NCI-H2227 (cell line): ENCODE measurements at regions not wholly inside any gene's neighbourhood (a gene's known extent, or its start where the extent isn't known, plus 50 kb on each side); places are given as distances from the start of the nearest gene placed in this dataset.
A peak's percentile ranks its signal among the peaks of the same experiment; 100 is the strongest.
"Not testable (repeated sequence)": the region's sequence is repeated elsewhere in the genome, so short reads cannot be mapped to it uniquely, and the experiment has no call there.

Source experiments
- DNase-seq: peaks from one replicate; lab custom pipeline; 2025; ENCODE audit not compliant: unreplicated experiment; lab: John Stamatoyannopoulos, UW

DNA sequence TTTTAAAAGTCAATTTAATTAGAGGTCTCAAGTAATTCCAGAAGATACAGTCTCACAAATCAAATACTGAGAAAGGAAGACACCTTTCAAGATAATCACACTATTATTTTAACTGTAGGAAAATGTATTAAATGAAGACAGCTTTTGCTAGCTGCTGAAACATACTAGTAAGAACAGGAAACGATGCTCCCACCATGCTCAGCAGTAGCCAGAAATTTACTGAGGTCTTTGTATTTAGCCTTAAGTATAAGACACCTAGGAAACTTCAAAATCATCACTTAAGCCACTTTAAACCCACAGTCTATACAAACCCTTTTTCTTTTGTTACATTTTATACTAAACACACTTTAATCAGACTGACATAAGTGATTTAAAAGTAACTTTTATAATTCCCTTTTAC, 72.7 kb upstream of the NPIPB12 start:
- DNase-seq, result not testable (repeated sequence)

DNA sequence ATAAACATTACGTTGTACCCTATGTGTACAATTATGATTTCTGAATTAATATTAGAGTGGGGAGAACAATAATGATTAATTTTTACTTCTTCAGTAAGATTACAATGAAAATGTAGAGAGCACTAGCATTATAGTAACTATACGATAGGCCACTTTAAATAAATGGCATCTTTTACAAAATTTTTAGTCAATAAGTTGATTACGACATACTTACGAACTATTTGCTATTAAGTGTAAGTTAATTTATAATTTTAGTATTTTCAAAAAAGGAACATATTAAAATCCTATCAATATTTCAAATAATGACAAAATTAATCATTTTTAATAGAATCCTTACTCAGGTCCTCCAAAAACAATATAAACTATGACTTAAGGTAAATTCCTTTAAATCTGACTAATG, 75.6 kb upstream of the NPIPB12 start:
- DNase-seq, result not testable (repeated sequence)

DNA sequence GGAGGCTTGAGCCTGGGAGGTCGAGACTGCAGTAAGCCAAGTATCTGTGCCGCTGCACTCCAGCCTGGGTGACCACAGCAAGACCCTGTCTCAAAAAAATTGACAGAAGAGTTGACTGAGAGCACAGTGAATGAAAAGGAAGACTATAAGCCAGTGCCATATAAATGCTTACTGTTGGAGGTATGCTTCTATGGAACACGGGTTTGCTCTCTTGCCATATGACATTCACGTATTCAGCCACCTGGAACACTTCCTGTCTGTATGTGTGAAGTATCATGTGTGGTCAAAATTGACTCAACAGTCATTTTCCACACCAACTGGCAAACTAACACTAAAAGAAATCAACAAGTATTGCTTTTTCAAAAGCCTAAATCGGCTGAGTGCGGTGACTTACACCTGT, 71.1 kb upstream of the SPN start:
- DNase-seq, result not testable (repeated sequence)

- DNase-seq, result peak; percentile 56
These were observed 68.7 kb upstream of the SPN start for GRCh38 chr16:29594269-29594925.

GRCh38 chr16:29594926-29595838, 67.9 kb upstream of the SPN start:
- peak; percentile 94 for DNase-seq

DNA sequence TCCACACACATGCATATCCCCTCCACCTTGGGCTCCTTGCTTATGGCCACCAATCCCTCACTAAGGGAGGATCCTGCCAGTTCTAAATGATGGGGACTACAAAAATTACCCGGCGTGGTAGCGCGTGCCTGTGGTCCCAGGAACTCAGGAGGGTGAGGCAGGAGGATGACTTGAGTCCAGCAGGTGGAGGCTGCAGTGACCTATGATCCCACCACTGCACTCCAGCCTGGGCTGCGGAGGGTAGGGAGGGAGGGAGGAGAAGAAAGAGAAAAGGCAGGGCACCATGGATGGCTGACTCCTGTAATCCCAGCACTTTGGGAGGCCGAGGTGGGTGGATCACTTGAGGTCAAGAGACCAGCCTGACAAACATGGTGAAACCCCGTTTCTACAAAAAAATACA, 66.0 kb upstream of the SPN start:
- not testable (repeated sequence) for DNase-seq

DNA sequence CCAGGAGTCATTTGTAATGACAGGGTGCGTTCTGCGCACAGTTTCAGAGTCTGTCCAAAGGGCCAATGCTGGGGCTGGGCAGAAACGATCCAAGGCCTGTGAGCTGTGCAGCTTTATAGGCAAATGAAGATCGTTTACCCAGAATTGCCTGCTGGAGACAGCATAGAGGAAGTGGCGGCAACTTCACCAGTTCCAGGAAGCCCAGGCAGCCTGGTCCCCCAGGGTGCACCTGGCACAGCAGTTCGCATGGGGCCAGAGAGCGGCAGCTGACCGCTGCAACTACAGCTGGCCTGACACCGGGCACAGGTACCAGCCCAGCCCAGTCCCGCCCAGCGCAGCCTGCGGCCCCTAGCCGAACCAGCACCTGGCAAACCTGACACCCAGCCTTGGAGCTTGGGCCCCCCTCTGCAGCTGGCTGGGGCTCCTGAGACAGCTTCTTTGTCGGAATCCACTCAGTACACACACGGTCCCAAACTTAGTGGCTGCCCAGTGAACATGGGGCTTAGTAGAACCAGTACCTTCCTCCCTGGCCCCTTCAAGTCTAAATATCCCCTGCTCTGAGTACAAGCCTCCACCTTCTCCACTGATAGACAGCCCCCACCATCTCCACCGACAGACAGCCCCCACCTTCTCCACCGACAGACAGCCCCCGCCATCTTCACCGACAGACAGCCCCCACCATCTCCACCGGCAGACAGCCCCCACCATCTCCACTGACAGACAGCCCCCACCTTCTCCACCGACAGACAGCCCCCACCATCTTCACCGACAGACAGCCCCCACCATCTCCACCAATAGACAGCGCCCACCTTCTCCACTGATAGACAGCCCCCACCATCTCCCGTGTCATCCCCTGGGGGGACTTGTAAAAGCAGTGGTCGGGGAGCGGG, 62.7 kb upstream of the SPN start:
- not testable (repeated sequence) for DNase-seq

DNA sequence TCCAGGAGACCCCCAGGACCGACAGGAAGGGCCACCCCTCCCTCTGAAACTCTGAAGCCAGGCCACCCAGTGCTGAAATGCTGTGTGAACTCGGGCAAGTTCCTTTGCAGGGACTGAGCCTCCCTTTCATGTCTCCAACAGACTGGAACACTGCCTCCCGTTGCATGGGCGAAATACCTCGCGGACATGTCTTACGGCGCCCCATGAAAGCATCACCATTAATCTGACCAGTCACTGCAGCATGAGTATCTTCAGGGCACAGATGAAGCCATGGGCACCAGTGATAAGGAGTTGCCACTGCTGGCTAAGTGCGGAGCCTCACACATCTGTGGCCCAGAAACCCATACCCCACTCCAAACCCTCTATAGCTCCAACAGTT, 60.8 kb upstream of the SPN start:
- DNase-seq, result not testable (repeated sequence)

DNA sequence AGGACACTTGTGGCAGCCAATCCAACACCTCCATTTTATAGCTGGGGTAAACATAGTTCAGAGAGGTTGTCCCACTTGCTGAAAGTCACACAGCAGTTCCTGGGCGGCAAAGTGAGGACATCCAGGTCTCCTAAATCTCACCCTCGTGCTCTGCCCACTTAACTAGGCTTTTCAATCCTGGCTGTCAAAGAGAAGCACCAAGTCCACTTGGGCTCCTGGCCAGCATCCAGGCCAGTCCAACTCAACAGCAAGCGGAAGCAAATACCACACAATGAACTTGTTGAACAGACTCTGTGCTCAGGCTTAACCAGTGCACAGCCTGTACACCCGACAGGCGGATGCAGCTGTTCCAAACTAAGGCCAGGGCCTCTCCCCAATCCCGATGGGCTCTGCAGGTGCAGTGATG, 60.4 kb upstream of the SPN start:
- DNase-seq, result not testable (repeated sequence)

DNA sequence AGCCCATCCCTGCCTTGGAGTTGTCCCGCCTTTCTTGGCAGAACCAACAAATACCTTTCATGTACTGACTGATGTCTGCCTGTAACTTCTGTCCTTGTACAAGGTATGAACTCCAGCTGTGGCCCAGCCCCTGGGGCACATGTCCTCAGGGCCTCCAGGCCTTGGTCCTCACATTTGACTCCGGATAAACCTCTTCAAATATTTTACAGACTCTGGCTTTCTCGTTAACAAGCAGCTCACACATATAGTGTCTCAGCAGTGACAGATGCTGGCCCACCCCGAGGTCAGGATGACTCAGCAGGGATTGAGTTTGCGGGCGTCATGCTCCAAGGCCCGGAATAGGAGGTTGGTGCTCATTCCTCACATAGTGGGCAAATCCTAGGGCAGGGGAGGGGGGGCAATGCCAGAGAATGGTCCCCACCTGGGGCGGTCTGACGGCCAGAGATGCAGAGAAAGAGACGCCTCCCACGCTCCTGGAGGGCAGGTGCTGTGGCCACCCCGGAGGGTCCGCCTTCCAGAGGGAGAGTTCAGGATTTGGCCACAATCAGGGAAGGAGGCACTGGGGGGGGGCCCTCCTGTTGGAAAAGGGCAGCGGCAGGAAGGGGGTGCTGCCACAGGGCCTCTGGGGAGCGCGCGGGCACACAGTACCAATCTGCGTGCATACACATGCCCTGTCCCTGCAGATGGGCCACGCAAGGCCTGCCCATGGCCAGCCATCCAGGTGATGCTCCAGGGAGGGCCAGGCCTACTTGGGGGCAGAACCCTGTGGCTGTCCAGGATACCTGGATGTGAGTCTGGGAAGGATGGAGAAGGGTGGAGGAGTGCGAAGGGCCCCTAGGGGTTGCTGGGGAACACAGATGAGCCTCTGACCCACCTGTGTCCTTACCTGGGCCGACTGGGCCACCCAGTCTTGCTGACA, 58.2 kb upstream of the SPN start:
- DNase-seq, result peak; percentile 46

DNA sequence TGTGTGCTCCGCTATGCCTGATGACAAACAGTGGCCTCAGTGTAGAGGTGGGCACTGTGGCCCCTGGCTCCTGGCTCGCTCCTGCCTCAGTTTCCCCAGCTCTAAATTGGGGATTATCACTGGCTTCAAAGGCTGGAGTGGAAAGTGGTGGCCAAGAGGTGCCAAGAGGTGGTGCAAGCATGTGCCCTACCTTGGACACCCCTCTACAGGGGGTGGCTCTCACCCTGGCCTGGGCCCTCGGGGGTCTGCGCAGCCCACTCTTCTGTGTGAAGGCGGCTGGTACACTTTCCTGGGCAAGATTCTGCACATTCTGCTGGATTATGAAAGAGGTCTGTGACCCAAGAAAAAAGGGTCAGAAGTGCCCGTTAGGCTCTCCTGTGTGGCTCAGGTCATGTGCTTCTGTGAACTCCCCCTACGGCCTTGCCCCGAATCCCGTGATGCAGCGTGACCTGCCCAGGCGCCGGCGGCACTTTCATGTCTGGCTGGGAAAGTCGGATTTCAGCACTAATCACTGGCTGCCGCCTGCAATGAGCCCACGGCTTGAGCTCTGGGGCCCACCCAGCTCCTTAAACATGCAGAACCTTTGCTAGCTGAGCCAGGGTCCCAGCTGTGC, 57.3 kb upstream of the SPN start:
- not testable (repeated sequence) for DNase-seq

GRCh38 chr16:29606669-29607427, 56.2 kb upstream of the SPN start:
- DNase-seq, result not testable (repeated sequence)

DNA sequence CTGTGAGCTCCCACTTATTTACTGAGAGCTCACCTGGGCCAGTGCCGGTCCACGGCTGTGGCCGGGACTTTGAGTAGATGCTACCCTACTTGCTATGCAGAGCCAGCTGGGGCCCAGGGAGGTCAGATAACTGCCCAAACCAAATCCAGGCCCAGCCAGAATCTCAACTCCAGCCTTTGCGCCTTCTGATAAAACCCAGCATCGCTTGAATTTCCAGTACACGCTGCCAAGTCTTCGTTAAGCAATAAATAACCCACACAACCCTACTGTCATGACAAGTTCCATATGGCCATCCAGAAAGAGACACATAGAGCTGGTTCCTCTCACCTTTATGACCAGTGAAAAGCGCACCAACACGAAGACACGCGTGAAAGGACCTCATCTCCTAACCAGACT, 55.6 kb upstream of the SPN start:
- not testable (repeated sequence) for DNase-seq

- DNase-seq, result not testable (repeated sequence)
These were observed 50.4 kb upstream of the SPN start for GRCh38 chr16:29612381-29613306.
